ENCODE measurements at regions not wholly inside any gene's neighbourhood (a gene's known extent, or its start where the extent isn't known, plus 50 kb on each side); places are given as distances from the start of the nearest gene placed in this dataset.

DNA sequence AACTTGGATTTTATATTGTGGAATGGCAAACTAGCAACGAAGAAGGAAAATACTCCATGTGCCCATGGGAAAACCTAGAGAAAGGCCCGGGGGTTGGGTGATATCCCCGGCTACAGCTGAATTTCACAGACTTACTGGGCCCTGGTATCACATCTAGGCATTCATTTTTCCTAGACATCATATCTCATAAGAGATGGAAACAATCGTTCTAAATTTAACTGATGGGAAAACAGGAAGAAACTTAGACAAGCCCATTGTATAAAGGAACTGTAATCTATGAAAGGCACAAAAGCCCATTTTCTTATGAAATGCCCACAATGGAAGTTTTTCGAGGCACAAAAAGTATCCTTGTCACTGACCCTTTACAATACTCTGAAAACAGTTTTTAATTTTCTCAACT, 407.9 kb upstream of the LYPLAL1 start:
- DNase-seq (ENCODE audit: low spot score) = no peak

DNA sequence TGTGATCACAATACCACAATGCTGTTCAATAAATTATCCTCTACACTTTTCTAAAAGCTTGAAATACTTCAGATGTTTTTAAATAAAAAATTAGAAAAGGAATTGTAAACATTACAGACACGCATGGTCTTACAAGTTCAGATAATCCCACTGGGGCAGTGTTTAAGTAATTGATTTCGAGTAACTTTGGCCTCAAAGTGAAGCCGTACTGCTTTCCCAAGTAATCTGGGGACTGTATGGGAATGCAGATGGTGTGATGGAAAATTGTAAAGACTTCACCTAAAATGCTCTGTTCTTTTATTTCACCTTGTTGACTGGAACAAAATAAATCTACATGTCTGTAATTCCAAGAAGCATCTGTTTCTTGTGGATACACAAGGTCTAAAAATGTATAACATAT, 401.7 kb upstream of the LYPLAL1 start:
- no peak for DNase-seq (ENCODE audit: low spot score)

DNA sequence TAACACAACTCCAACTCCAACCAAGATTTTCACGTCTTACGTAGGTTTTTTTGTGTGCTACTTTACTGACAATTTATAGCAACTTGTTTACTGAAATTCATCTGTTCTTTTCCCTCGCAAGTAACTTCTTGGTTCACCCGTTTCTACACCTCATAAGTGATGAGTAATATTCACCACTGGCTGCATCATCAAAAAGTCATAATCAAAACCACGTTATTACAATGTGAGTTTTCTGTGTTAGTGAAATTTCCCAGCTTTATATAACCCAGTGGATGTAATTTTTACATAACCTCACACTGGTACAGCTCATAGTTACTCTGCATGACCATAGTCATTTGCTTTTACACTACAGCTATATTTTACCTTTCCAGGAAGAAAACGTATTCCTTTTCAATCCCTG, 401.1 kb upstream of the LYPLAL1 start:
- DNase-seq (ENCODE audit: low spot score) = no peak

DNA sequence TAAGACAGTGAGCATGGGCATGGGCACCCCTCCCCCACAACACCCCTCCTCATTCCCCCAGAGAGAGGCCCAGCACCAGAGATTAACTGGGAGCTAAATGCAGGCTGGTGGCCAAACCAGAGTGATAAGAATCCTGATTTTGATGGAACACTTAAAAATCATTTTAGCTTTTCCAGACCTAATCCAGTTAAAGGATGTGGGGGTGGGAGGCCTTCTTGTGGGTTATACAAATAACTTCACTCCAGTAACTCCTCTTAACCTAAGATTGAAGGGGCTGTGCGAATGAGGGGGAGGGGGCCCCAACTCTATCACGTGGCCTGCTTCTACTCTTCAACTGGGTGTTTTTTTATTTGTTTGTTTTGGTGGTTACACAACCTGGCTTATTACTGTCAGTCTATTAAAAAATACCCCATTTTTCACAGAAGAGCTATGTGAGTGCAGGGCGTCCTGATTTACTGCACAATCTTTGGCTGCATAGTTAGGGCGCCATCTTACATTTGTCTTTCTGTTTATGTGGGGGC, 398.1 kb upstream of the LYPLAL1 start:
- no peak for DNase-seq (ENCODE audit: low spot score)

DNA sequence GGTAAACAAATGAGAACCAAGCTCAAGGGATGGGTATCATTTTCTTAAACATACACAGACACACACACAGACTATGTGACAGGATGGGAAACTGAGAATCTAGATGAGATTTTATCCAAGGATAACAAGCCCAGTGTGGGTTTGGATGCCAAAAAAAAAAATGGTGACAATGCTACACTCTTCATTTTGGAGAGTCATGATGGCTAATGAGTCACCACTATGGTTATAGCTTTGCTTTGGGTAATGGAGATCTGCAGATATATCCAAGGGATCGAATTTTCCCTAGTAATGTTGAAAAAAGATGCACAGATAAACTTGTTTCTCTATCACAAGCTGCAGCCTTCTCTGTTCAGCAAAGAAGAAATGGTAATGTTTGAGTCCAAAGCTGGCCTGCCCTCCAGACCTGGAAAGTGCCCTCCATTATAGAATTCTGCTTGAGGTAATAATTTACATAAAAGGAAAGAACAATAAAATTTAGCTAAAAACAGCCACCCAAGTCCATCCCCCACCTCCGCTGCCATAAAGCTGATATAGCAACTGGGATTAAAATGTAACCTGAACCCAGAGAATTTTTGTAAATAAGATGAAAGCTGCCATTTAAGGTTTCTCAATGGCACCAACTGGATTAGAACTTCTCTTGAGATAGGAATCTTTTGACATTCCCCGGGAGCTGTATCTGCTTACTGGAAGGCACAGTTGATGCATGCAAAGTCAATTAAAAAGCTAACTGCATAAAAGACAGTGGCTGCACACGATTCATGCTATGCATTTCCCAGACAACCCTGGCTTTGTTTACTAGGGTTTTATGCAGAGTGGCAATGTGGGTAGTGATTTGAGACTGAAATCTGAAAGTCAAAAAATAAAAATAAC, 395.2 kb upstream of the LYPLAL1 start:
- no peak for DNase-seq (ENCODE audit: low spot score)

DNA sequence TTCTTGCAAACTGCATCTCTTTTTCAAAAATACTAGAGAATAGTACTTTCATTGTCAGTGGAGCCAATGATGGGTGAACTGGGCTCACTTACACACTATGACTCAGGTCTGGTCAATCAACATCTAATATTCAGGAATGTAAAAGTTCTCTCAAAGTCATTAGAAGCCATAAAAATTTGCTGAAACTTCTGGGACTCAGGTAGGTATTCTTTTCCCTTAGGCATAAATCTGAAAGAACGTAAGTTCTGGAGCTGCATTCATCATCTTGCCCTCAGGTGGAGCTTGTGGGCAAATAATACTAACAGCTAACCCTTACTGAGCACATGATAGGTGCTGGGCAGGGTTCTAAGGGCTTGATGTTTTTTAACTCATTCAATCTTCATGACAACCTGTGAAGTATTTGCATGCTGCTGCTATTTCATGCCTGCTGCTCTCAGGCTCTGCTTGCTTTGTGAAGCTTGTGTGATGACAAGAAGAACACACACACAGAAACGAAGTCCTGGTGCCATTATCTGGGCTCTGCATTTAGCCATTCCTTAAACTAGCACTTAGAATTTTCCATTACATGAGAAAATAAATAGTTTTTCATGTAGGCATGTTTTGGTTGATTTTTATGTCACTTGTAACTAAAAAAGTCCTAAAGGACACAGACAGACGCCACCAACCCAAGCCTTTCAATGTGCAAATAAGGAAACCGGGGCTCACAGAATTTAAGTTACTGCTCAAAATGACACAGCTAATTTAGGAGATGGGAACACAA, 394.2 kb upstream of the LYPLAL1 start:
- DNase-seq (ENCODE audit: low spot score) = no peak

DNA sequence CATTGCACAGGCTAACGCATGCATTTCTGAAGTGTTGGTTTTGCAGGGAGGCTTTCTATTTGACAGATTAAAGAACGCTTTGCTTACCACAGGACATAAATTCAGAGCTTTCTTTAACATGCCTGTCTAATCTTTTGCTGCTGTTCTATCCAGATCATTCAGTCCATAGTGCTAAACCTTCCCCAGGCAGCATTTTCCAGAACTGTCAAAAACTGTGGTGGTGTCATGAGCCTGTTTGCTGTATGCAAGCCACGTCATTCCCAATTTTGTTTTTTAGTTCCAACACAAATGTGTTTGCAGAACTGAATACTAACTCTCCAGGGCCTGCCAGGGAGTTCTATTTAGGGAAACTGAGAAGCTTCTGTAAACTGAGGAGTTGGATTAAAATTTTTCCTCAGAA, 390.5 kb upstream of the LYPLAL1 start:
- no peak for DNase-seq (ENCODE audit: low spot score)

DNA sequence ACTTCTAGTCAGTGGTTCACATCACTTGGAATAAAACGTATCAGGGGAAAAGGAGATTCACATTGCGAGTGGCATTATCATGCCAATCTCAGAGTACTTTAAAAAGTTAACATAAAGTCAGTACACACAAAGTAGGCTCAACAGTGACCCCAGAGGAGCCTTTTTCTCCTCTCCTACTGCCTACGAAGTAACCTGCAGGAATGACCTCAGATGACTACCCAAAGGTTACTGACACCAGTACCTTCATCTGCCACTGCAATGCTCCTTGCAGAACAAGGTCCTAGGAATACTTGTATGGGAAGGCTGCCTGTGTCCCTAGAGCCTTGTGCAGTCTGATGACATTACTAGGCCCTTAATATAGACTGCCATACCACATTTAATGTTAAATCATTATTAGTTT, 389.8 kb upstream of the LYPLAL1 start:
- no peak for DNase-seq (ENCODE audit: low spot score)

DNA sequence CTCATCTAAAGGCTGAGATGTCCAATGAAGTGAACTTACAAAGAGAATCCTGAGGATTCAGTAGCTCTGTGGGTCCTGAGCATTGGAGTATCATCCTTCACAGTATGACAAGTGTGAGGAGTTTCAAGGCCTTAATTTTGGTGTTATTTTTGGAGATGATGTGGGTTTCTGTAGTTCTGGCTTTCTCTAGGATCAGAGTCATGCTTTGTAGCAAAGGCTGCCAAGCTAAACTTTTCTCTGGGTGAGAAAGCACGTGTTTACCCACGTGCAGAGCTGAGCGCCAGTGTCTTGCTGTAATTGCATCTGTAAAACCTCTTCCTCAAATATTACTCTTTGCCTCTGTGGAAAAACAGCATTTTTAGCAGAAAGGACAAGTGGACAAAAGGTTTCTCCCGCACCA, 387.8 kb upstream of the LYPLAL1 start:
- no peak for DNase-seq (ENCODE audit: low spot score)

DNA sequence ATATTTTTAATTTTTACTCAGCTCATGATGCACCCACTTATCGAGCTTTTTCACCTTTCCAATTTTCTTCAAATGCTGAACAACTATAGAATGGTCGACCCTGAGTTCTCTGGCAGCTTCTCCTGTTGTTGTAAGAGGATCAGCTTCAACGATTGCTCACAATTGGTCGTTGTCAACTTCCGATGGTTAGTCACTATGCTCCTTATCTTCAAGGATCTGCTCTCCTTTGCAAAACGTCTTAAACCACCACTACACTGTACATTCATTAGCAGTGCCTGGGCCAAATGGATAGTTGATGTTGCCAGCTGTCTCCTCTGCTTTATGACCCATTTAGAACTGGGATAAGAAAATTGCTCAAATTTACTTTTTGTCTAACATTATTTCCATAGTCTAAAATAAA, 385.9 kb upstream of the LYPLAL1 start:
- DNase-seq (ENCODE audit: low spot score) = no peak

DNA sequence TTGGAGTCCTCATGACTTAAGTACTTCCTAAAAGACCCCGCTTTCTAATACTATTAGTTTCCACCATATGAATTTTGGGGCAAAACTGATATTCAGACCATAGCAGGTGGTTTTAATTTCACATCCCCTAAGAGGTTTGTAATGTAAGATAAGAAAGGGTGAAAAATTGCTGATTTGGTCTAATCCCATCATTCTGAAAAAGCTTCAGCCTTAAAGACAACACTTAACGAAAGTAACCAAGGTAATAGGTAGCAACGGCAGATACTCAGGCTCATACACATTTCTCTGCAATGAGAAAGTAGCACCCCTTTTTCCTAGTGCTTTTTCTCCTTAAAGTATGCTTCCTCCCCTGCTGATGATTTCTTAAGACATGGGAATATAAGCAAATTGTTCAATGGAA, 376.9 kb upstream of the LYPLAL1 start:
- DNase-seq (ENCODE audit: low spot score) = no peak

DNA sequence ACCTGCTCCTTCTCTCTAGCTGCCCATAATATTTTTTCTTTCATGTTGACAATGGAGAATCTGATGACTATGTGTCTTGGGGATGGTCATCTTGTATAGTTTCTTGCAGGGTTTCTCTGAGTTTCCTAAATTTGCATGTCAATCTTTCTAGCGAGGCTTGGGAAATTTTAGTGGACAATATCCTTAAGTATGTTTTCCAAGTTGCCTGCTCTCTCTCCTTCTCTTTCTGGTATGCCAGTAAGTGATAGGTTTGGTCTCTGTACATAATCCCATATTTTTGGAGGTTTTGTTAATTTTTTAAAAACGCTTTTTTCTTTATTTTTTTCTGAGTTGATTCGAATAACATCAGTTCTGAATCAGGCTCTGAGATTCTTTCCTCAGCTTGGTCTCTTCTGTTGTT, 370.9 kb upstream of the LYPLAL1 start:
- DNase-seq (ENCODE audit: low spot score) = no peak

DNA sequence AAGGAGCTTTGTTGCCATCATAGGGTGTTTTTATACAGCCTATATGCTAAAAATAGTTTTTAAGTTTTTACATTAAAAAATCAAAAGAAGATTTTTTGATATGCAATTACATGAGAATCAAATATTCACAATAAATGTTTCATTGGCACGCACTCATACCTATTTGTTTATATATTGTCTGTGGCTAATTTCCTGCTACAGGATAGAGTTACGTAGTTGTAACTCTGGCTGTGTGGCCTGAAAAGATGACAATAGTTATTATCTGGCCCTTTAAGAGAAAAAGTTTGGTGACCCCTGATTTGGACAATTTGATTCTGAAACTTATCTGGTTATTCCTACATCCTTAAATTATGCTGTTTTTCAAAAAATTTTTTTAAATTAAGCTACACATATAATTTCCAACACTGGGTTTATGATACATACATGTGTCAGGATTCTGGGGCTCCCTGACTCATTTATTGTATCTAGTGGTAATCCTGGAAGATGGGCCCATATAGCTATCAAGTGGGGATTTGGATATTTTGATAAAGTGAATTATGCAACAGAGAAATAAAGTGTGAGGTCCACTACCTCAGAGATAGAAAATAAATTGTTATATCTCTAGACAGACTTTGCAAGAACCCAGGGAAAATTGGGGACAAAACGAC, 370.2 kb upstream of the LYPLAL1 start:
- no peak for DNase-seq (ENCODE audit: low spot score)

DNA sequence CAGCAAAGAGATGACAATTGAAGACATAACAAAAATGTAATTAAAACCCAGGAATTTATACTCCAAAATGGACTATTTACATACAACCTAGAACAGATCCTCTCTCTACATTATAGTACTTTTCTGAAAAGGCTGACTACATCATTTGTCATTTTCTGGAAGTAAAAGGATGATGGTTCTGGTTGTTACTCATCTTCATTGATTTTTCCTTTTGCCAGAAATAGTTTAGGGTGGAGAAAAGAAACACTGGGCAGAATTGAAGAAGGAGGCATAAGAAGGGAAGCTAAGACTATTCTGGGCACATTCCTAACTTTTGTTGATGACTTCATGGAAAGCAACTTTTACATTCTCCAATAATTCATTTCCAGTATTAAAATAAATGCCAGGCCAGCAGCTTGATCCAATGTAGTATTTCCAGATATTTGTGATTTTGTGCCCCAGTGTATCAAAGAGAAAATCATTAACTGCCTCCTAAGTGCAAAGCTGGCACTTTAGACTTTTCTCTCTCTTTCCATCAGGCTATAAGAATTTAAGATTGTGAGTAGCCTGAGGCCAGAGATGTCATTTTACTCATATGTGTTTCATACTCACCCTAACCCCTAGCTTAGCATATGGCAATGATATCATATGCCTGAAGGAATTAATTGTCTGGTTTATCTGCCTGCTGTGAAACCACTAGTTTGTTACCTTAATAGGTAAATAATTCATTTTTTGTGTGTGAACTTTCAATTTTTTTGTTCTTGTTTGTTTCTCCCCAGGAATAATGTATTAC, 369.5 kb upstream of the LYPLAL1 start:
- DNase-seq (ENCODE audit: low spot score) = no peak

DNA sequence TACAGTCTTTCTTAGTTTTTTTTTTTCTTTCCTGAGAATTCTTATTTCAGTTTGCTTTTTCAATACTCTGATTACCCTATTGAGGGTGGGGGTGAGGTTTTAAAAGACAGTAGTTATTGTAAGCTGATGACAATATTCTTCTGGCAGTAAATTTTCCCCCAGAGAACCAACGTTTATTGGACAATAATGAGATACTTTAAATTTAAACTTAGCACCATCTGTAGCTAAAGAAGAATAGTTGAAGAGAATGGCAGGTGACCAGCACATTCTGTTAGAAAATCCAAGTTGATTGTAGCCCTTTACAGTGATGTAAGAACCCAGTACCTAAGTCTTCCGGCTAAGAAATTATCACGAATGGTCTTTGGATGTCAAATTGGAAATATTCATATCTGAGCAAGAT, 364.6 kb upstream of the LYPLAL1 start:
- no peak for DNase-seq (ENCODE audit: low spot score)

DNA sequence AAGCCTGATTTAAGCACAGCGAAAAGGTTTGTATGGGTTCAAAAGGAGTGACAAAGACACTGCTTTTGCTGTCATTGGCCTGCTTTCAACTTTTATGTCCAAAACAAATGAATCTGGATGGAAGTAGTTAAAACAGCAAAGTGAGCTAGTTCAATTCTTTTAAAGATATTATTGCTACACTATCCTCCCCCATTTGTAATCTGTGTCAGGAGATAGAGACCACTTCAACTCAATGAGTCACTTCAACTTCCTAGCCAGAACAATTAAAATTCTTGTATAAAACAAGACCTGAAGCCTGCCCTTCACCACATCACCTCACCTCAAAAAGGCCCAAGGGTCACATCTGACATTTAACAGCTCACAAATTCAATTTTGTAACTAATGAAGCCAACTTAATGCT, 364.1 kb upstream of the LYPLAL1 start:
- no peak for DNase-seq (ENCODE audit: low spot score)

DNA sequence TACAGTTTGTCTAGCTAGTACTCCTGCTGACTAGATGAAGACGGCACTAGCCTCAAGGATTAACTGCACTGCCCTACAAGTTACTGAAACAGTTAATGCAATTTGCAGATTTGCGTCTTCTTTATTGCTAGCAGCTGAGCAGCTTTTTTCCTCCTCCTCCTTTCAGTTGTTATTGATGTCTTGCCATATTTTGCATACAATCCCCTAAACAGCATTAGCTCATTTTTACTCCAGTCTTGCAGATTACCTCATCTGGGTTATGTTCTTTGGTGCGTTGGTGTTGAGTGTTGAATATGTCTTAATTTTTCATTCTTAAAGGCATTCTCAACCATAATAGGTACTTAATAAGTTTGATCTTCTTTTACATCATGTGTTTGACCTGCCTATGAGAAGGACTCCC, 363.4 kb upstream of the LYPLAL1 start:
- no peak for DNase-seq (ENCODE audit: low spot score)

DNA sequence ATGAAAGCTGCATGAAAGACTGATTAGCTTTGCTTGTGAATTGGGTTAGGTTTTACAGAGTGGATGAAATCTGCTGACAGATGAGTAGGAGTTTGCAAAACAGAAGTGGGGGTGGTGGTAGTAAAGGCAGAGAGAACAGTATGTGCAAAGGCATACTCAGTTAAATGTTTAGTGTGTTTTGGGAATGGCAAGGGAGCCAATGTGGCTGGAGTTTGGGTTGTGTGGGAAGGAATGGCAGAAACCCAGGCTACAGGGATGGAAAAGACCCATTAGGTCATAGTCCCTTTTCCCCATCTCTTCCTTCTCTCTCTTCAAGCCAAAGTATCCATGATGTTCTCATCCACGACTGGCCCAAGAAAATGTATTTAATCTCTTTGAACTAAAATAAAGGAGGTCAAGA, 362.2 kb upstream of the LYPLAL1 start:
- no peak for DNase-seq (ENCODE audit: low spot score)

DNA sequence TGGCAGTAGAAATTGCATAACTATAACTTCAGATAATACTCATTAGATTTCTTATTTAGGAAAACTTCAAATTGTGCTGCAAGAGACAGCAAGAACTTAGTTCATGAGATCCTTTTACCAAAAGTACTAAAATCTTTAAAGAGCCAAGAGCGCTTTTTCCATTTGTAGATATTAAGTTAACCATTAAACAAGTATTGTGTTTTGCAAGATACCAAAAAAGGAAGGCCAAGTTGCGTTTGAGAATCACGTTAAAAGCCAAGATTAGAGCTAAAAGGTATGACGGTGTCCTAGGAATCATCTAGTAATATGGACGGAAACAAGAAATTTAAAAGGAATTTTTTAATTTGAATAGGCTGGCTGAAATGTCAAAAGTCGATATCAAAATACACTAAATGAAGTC, 361.3 kb upstream of the LYPLAL1 start:
- DNase-seq (ENCODE audit: low spot score) = no peak

DNA sequence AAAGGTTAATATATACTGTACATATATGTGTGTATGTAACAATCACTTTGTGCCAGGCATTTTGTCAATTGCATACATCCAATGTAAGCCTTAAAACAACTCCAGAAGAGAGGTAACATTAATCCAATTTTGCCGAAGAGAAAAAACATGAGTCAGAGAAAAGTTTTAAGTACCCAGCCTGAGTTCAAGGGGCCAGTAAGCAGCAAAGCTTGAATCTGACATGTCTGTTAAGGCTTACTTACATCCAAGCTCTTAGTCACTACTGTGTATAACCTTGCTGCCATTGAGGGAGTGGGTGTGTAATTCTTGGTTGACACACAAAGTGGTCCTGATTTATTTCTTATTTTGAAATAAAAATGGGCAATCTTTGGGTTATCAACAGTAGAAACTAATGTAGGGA, 360.4 kb upstream of the LYPLAL1 start:
- no peak for DNase-seq (ENCODE audit: low spot score)

DNA sequence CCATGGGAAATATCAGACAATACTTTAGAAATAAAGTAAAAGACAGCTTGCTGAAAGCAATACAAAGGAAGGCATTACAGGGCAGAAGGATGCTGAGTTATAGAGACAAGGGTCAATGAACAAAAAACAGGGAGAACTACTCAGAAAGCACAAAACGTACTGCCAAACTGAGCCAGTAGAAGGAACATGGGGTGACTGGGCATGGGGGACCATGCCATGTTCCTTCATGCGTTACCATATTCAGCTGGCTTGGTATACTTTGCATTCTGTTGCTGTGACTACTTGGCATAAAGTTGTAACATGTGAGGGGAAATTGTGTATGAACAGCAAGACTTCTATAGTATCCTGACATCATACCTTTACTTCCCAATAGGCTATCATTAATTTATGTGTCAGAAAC, 358.6 kb upstream of the LYPLAL1 start:
- DNase-seq (ENCODE audit: low spot score) = no peak

DNA sequence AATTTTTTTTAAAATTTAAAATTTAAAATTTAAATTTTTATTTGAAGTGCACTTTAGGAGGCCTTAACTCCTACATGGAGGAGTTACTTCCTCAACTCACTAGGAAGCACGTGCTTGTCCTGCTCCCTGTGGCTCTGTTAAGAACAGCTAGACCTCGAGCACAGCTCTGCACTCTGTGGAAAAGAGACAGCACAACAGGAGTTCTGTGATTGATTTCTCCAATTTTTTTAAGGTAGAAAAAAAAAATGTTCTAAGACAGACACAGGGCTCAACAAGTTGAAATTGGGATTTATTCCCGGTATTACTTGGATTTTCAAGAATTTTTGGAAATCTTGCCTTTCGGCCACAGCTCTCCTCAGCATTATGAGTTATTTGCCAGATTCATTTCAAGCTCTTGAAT, 356.6 kb upstream of the LYPLAL1 start:
- DNase-seq (ENCODE audit: low spot score) = no peak
